ENCODE measurements at regions not wholly inside any gene's neighbourhood (a gene's known extent, or its start where the extent isn't known, plus 50 kb on each side); places are given as distances from the start of the nearest gene placed in this dataset.

DNA sequence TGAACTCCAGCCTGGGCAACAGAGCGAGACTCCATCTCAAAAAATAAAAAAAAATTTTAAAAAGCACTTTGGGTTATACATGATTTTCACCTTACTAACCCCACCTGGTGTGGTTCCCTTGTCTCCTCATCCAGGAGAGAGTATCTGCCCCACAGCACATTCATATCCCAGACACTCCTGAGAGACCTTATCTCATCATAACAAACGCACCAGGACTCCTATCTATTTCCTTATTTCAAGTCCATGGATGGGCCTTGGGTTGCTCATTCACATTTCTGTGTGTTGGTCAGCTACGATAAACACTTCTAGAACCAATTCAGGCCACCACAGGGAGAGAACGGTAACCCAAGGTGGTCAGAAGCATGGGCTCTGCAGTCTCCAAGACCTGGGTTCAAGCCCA lies 88.6 kb upstream of the SPATA12 start:
- DNase-seq (no peak), ATAC-seq (ENCODE audit: low read depth) (no peak)
- H3K4me3 ChIP-seq (ENCODE audit: insufficient read depth, low read depth, low read length) = no peak overlapping the region
- H3K14ac ChIP-seq (replicated peaks; ENCODE audit: low read depth, low read length) = no peak overlapping the region
- WGBS, 2 experiments (ENCODE audit: extremely low coverage in 2 of 2, insufficient read length in 1 of 2) = 67% methylated on average over 1 of the region's 4 CpGs; no CpG with 5 or more reads in 1 of the 2 experiments
- H4K91ac ChIP-seq (ENCODE audit: insufficient read depth, low read depth, low read length) = no peak overlapping the region
- ChIA-PET POLR2A (ENCODE audit: unreplicated experiment) (no interaction called here), CTCF (no interaction called here)
- H3K9ac ChIP-seq (ENCODE audit: low read depth, low read length) = no peak overlapping the region
- H4K5ac ChIP-seq (ENCODE audit: low read depth, low read length) = no peak overlapping the region
- dilution Hi-C loops (cut with HindIII; ENCODE audit: low sequenced_read_pairs, unreplicated experiment) (no loop called here), in situ Hi-C loops (cut with MboI; ENCODE audit: low sequenced_read_pairs) (no loop called here), intact Hi-C loops (cut with micrococcal nuclease) (no loop called here)
- no peak overlapping the region for H2BK15ac ChIP-seq (ENCODE audit: low read depth, low read length)
- H4K20me1 ChIP-seq (ENCODE audit: insufficient read depth, low read length) = no peaks in the 10 kb centered on the region
- no peak overlapping the region for H2AK9ac ChIP-seq (replicated peaks; ENCODE audit: low read depth, low read length, poor library complexity)
- no peak overlapping the region for H3K18ac ChIP-seq (ENCODE audit: low read depth, low read length)
- H3K23ac ChIP-seq (ENCODE audit: low read depth, low read length) = no peak overlapping the region
- H3K4me2 ChIP-seq (ENCODE audit: low read depth, low read length) = no peak overlapping the region
- no peaks in the 10 kb centered on the region for H3K9me3 ChIP-seq (ENCODE audit: control insufficient read depth, insufficient read depth, low read length)
- TF ChIP-seq, protein P1, sequence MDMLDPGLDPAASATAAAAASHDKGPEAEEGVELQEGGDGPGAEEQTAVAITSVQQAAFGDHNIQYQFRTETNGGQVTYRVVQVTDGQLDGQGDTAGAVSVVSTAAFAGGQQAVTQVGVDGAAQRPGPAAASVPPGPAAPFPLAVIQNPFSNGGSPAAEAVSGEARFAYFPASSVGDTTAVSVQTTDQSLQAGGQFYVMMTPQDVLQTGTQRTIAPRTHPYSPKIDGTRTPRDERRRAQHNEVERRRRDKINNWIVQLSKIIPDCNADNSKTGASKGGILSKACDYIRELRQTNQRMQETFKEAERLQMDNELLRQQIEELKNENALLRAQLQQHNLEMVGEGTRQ (IDR thresholded peaks at IDR 0.05; ENCODE audit: low read depth, low read length) = no peak
- TF ChIP-seq NFE2L2 (IDR thresholded peaks at IDR 0.05; ENCODE audit: low read depth, low read length) (no peak), ELK1 (IDR thresholded peaks at IDR 0.05; ENCODE audit: borderline replicate concordance, low read depth, low read length) (no peak), RCOR1 (IDR thresholded peaks at IDR 0.05; ENCODE audit: insufficient replicate concordance, low read length) (no peak), BHLHE40 (IDR thresholded peaks at IDR 0.05; ENCODE audit: low read depth, low read length) (no peak), CHD1 (IDR thresholded peaks at IDR 0.05; ENCODE audit: low read depth, low read length) (no peak), RAD21 (IDR thresholded peaks at IDR 0.05; ENCODE audit: low read length) (no peak), SMC3 (IDR thresholded peaks at IDR 0.05; ENCODE audit: low read depth, low read length) (no peak), MXI1 (IDR thresholded peaks at IDR 0.05; ENCODE audit: borderline replicate concordance, low read depth, low read length) (no peak), CEBPB (IDR thresholded peaks at IDR 0.05; ENCODE audit: low read depth, low read length) (no peak), MAZ (IDR thresholded peaks at IDR 0.05; ENCODE audit: borderline replicate concordance, low read depth, low read length) (no peak)
- H3K27me3 ChIP-seq (ENCODE audit: control insufficient read depth, insufficient read depth, low read length) = no peaks in the 10 kb centered on the region
- H3K4me1 ChIP-seq (ENCODE audit: control insufficient read depth, insufficient read depth, low read length) = no peaks in the 10 kb centered on the region
- H2AK5ac ChIP-seq (ENCODE audit: low read depth, low read length) = no peak overlapping the region
- H3K4ac ChIP-seq (ENCODE audit: low read depth, low read length) = no peak overlapping the region
- H3K79me1 ChIP-seq (ENCODE audit: low read depth in 1 of 2, low read length in 2 of 2) = no peaks in the 10 kb centered on the region
- no peak overlapping the region for H3K27ac ChIP-seq (ENCODE audit: insufficient read depth, low read length)
- peaks cover 3% of the 10 kb centered on the region; the same call in 1 of the 2 replicates for H3K9me1 ChIP-seq (ENCODE audit: insufficient read depth, low read length)
- H2BK120ac ChIP-seq (ENCODE audit: low read depth, low read length) = no peak overlapping the region
- no peak overlapping the region for H4K8ac ChIP-seq (ENCODE audit: low read depth in 2 of 2, low read length in 2 of 2)
- H3K36me3 ChIP-seq (ENCODE audit: control insufficient read depth, insufficient read depth, low read length) = no peaks in the 10 kb centered on the region
- no peak overlapping the region for H2AFZ ChIP-seq (replicated peaks; ENCODE audit: low read length, poor library complexity)
- no peak overlapping the region for H3K56ac ChIP-seq (ENCODE audit: extremely low read depth, insufficient read depth, low read length)
- no TSS peak for BruUV-seq (replicated peaks)
- H2BK20ac ChIP-seq (ENCODE audit: low read depth, low read length) = no peak overlapping the region
- no peak overlapping the region for H2BK5ac ChIP-seq (ENCODE audit: low read depth, low read length, poor library complexity, severe bottlenecking)
